Astrocyte of the spinal cord (primary cell): ENCODE measurements at regions not wholly inside any gene's neighbourhood (a gene's known extent, or its start where the extent isn't known, plus 50 kb on each side); places are given as distances from the start of the nearest gene placed in this dataset.

Experiments
- DNase-seq: peaks from one replicate; pipeline ENCODE4 v3.0.0; 2011; ENCODE audit warnings: low read depth, low spot score
- H3K4me3 ChIP-seq: 2 replicates; pipeline ENCODE4 v1.5.1; 2011; ENCODE audit warnings: low read depth, mild to moderate bottlenecking, low read length, moderate library complexity
- CTCF ChIP-seq: IDR thresholded peaks from 2 replicates; pipeline ENCODE4 v1.5.1; 2012; ENCODE audit warnings: low read depth, mild to moderate bottlenecking, low read length, inconsistent platforms
- in situ Hi-C: cut with HindIII; loops from 2 replicates; pipeline ENCODE4 v1.10.0; 2017; ENCODE audit warnings: low sequenced_read_pairs

GRCh38 chr2:140178234-140178633, 1398.0 kb upstream of the NXPH2 start:
- H3K4me3 ChIP-seq, result no peak overlapping the region
- DNase-seq, result no peak
- no peak for TF ChIP-seq CTCF
- in situ Hi-C loops, result no loop called here

- DNase-seq, result no peak
- H3K4me3 ChIP-seq, result no peak overlapping the region
- TF ChIP-seq CTCF, result no peak
- in situ Hi-C loops, result no loop called here
Observed at GRCh38 chr2:140177086-140177485, 1396.9 kb upstream of the NXPH2 start.

DNA sequence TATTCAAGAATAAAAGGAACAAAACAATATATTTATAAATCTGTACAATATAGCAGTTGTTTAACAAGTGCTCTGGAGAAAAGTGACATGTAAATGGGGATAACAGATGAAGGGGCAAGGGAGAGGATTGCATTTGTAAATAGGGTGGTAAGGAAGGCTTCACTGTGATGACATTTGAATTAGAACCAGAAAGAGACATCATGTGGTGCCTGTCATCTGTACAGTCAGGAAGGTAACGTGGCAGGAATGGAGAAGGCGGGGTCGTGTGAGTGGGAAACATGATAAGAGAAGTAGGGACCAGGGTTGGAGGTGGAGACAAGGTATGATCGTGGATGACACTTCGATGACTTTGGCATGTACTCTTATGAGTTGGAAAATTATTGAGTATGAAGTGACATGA, 1393.6 kb upstream of the NXPH2 start:
- in situ Hi-C loops, result no loop called here
- no peak for TF ChIP-seq CTCF
- H3K4me3 ChIP-seq, result no peak overlapping the region
- no peak for DNase-seq

- no peak for TF ChIP-seq CTCF
- no peak overlapping the region for H3K4me3 ChIP-seq
- in situ Hi-C loops, result no loop called here
- DNase-seq, result no peak
Observed at GRCh38 chr2:140164449-140164848, 1384.3 kb upstream of the NXPH2 start.

DNA sequence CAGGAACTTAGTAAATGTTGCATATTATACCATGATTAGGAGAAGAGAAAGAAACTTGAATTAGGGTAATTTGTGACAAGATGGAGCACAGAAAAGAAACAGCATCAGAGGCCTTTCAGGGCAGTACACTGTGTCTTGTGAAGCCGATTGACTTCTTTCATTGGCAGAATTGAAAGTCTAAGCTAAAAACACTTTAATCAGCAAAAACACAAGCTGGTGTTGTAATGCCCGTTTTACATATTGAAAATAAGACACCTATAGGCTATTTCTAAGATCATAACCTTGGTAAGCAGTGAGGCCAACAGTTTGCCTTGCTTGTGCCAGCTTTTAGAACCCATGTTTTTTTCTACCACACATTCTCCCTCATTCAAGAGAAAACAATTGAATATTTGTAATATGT, 1378.1 kb upstream of the NXPH2 start:
- in situ Hi-C loops, result no loop called here
- no peak overlapping the region for H3K4me3 ChIP-seq
- TF ChIP-seq CTCF, result no peak

GRCh38 chr2:140157816-140158215, 1377.6 kb upstream of the NXPH2 start:
- in situ Hi-C loops, result no loop called here
- no peak overlapping the region for H3K4me3 ChIP-seq
- TF ChIP-seq CTCF, result no peak
- DNase-seq, result no peak

More for the DNA sequence above, 1378.1 kb upstream of the NXPH2 start:
- no peak for DNase-seq

DNA sequence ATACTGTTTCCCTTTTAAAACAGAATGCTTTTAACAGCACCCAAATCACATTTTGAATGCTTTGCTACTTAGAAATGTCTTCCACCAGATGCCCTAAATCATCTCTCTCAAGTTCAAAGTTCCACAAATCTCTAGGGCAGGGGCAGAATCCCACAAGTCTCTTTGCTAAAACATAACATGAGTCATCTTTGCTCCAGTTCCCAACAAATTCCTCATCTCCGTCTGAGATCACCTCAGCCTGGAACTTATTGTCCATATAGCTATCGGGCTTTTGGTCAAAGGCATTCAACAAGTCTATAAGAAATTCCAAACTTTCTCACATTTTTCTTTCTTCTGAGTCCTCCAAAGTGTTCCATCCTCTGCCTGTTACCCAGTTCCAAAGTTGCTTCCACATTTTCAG, 1374.5 kb upstream of the NXPH2 start:
- TF ChIP-seq CTCF, result no peak
- in situ Hi-C loops, result no loop called here
- peak; percentile 4 for DNase-seq
- no peak overlapping the region for H3K4me3 ChIP-seq
